Glomerular visceral epithelial cell (primary cell): ENCODE measurements at regions not wholly inside any gene's neighbourhood (a gene's known extent, or its start where the extent isn't known, plus 50 kb on each side); places are given as distances from the start of the nearest gene placed in this dataset.
"Not testable (repeated sequence)": the region's sequence is repeated elsewhere in the genome, so short reads cannot be mapped to it uniquely, and the experiment has no call there.

Source experiments
- DNase-seq: peaks from one replicate; pipeline ENCODE4 v3.0.0-alpha.2; 2016; ENCODE audit errors: extremely low spot score

DNA sequence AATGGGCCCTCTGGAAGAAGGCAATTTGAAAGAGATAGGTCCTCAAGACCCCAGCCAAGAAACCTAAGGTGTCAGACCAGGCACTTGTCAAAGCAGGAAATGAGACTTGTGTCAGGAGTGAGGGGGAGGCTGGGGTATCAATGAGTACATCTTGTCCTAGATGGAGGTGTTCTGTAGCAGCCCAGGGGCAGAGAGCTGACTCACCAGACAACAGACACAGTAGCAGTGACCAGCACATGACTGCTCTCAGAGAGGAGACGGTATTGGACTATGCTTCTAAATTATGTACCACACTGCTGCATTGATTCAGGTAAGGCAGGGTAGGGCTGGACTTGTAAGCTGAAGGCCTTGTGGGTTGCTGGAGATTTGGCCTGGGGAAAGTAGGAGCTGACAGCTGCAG is 551.2 kb upstream of the KLF4 start:
- DNase-seq, result peak; percentile 66

DNA sequence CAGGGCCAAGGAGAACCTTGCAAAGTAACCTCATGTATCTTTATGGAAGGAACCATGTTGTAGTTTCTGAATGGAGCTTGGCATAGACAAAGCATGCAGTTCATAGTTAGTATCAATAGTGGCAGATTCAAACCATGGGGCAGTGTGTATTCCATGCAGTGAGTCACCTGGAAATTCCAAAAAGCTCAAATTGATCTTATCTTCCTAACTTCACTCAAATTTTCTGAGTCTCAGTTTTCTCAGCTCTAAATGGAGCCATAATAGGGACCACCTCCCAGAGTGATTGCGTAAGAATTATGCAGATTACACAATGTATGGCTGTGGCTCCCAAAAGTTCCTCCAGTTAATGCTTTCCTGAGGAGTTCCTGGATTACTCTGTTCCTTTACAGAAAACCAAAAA is 549.9 kb upstream of the KLF4 start:
- DNase-seq, result peak; percentile 9

- no peak for DNase-seq
These were observed 549.4 kb upstream of the KLF4 start for GRCh38 chr9:108039012-108039411.

- DNase-seq, result no peak
These were observed 545.9 kb upstream of the KLF4 start for GRCh38 chr9:108035487-108035886.

DNA sequence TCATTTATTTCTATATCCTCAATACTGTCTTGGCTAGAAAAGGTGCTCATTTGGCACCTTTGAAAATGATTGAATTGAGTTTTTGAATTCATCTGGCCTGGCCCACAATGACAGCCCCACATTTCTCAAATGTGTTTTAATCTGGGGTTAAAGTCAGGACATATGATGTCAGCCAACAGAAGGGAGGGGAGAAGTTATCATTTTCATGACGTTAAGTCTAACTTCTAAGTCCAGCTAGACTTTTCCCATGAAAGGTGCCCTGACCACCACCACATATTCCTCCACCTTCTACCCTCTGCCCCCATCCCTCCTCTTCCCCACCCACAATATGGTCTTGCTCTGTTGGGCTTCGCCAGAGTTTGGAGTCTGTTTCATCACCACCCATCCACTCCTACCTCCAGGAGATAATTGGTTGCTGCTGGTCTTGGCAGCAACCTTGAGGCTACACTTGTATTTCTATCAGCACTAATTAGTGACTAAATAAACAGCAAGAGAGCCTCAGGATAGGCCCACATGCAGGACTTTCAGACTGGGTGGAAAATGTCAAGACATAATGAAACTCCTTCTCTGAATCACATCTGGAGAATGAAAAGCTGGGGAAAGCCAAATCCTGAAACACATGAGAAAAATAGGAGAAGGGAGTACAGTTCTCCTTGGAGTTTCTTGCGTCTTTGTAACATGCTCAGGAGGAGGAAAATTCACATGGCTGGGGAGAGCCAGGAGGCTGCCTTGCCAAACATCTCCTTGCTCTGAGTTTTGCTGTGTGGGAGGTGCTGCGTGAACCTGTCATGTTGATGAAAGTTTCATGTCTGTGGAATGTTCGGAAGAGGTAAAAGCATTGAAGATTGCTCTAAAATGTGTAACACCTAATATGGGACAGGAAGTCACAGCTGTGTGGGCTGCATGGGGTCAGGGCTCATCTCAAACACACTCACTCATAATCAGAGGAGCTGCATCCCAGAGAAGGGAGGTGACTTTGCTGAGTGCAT is 544.7 kb upstream of the KLF4 start:
- DNase-seq, result peak; percentile 51

DNA sequence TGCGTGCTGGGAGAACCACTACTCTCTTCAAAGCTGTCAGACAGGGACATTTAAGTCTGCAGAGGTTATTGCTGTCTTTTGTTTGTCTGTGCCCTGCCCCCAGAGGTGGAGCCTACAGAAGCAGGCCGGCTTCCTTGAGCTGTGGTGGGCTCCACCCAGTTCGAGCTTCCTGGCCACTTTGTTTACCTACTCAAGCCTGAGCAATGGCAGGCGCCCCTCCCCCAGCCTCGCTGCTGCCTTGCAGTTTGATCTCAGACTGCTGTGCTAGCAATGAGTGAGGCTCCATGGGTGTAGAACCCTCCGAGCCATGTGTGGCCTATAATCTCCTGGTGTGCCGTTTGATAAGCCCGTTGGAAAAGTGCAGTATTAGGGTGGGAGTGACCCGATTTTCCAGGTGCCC is 542.5 kb upstream of the KLF4 start:
- not testable (repeated sequence) for DNase-seq

GRCh38 chr9:108031221-108031620 is 541.7 kb upstream of the KLF4 start:
- DNase-seq, result peak; percentile 71

DNA sequence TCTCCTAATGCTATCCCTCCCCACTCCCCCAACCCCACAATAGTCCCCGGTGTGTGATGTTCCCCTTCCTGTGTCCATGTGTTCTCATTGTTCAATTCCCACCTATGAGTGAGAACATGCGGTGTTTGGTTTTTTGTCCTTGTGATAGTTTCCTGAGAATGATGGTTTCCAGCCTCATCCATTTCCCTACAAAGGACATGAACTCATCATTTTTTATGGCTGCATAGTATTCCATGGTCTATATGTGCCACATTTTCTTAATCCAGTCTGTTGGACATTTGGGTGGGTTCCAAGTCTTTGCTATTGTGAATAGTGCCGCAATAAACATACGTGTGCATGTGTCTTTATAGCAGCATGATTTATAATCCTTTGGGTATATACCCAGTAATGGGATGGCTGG is 537.1 kb upstream of the KLF4 start:
- not testable (repeated sequence) for DNase-seq

- DNase-seq, result no peak
These were observed 535.0 kb upstream of the KLF4 start for GRCh38 chr9:108024604-108025003.

DNA sequence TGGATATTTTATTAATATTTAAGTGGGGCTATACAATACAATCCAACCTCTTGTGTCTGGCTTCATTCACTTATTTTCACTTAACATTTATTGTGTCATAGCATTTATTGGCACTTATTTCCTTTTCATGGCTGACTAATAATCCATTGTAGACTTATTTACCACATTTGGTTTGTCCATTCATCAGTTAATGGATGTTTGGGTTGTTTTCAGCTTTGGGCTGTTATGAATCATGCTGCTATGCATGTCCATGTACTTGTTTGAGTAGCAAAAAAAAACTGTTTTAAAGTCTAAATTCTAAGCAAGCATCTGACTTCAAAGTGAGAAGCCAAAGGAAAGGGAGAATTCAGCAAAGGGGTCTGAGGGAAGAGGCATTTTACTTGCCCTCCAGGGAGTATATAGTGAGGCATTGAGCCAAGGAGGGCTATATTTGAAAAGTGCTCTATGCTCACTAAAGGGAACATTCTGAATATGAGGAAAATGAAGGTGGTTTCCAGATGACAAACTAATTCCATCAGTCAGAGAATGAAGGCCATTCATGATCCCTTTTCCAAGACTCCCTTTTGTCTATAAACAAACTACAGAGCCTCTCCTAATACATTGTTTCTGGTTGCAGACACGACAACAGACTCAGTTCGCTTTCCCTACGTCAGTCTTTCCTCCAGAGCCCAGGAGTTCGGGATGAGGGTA is 532.8 kb upstream of the KLF4 start:
- no peak for DNase-seq

- DNase-seq, result no peak
These were observed 531.6 kb upstream of the KLF4 start for GRCh38 chr9:108021096-108021710.

DNA sequence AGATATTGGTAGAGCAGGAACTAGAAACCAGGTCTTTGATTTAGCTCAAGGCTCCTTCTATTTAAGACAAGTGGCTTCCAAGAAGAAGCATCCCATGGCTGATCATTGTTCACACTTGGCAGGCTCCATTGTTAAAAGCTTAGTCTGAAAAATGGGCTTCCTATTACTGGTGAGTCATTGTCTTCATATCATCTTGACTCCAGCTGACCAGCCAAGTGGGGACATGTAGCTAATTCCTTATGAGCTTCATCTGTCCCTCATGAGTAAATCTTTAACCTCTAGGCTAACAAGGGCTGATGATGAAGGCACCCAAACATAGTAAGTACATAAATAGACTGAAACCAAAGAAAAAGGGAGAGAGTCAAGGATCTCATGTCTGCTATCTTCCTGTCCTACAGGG is 530.3 kb upstream of the KLF4 start:
- peak; percentile 44 for DNase-seq

DNA sequence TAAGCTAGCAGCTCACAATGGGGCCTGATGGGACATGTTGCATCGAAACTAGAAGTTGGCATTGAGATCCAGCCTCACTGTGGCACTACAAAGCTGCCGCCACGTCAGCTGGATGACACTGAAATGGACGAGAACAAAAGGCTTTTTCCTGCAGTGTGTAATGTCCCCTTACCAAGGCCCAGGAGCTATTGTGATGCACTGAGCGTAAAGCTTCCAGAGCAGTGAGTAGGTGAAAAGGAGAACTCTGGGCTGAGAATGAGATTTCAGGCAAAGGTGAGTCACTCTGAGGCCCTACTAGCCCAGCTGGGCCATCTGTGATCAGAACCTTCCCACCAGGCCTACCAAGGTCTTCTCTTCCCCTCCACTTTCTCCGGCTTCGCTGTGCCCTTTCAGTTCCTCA is 528.1 kb upstream of the KLF4 start:
- DNase-seq, result no peak

- no peak for DNase-seq
These were observed 526.9 kb upstream of the KLF4 start for GRCh38 chr9:108016446-108016845.

GRCh38 chr9:108015690-108016089 is 526.1 kb upstream of the KLF4 start:
- DNase-seq, result no peak

- no peak for DNase-seq
These were observed 524.8 kb upstream of the KLF4 start for GRCh38 chr9:108014353-108014752.

DNA sequence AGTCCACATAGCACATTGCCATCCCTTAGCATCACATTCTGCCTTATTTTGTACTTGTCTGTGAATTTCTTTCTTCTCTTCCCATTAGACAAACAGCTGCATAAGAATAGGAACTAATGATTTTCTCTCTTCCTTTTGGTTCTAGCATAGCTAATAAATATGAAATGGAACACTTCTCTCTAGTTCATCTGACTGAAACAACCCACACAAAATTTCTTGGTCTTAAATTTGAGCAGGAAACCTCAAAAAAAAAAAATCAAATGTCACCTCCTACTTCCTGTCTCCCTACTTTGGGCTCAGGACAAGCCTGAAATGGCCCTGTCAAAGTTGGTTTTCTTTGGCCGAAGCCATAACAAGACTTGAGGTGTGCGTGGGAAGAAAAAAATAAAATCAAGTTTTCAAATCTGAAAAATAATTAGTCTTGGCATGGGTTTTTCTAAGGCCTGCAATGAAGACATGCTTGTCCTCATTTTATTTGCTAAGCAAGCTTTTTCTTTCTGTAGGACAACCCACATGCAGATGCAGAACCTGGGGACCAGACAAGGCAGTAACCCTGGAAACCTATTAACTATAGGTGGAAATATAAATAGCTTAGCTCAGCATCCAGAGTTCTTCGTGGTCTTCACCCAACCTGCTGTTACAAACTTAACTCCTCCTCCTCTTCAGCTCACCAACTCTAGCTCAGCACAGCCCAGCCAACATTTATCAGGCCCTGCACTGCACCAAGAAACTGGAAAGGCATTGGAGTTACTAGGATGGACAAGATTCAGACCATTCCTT is 523.5 kb upstream of the KLF4 start:
- no peak for DNase-seq

DNA sequence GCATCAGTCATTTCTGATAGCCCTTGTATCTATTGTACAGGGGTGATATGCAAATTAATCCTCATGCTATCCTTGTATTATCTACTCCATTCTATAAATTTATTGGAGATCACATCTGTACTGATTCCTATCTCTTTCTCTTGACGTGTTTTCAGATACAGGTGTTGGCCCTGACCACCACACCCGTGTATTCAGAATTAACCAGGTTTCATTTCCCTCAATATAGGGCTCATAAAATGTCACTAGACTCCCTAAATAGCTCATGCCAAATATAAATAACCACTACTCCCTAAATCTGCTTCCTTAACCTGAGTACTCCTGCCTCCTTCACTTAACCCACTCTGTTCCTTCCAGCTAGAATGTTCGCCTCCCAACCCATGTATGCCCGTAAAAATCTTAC is 522.8 kb upstream of the KLF4 start:
- DNase-seq, result no peak

DNA sequence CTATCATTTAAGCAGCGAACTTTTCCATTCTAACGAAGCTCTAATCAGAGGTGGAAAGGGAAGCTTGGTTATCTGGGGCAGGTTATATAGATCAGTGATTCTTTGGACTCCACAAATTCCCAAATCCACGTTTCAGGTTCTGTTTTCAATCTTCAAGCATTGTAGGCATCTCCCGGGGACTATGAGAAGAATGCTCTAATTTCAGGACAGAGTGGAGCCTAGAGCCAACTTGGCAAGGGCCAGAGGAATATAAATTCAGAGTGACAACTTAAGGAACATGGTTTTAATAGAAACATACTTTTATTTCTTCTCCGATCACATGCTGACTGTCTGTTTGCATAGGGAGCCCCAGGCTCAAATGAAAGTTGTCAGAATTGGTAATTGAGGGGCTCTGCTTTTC is 514.0 kb upstream of the KLF4 start:
- no peak for DNase-seq

DNA sequence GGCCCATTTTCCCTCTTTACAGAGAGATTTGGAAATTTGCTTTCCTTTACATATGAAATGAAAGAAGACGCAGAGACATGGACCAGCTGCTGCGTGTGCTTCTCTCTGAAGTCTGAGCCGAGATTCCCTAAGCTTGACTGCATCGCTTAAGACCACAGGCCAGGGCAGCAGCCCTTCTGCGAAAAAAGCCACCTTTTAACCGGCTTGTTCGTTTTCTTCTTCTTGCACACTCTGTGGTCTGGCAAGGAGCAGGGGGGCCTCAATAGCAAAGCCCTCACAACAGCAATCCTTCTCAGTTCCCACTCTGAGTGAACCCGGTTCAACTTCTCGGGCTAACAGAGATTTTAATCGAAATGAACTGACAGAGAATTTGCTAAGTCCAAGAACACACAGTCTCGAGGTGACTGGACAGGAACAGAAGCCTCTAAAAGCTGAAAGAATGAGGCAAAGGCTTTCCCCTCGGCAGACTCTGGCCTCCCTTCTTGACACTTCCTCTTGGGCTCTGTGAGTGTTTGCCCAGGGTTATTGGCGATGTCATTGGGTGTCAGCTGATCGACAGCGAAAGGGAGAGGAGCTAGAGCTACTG is 512.9 kb upstream of the KLF4 start:
- no peak for DNase-seq

DNA sequence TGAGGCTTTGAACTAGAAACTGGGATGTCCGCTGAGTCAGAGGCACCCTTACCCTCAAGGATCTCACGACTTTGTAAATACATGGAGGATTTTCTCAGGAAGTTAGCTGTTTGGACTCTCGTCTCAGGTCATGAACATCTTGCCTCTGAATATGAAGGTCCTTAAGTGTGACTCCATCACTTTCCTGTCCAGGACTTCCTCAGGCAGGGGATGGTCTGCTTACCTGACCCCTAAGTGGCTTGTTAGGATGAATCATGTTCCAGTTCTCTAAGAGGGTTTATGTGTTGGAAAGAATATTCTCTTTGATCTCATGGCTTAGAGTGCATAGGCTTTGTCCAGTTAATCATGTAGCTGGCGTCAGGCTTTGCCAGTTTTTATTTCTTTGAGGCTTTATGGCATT is 511.7 kb upstream of the KLF4 start:
- no peak for DNase-seq
